Renal pelvis (tissue), 1 donor: ENCODE measurements at regions not wholly inside any gene's neighbourhood (a gene's known extent, or its start where the extent isn't known, plus 50 kb on each side); places are given as distances from the start of the nearest gene placed in this dataset.
A peak's percentile ranks its signal among the peaks of the same experiment; 100 is the strongest.

Experiments
- DNase-seq: peaks from one replicate; pipeline ENCODE4 v3.0.0-alpha.2; 2013

- no peak for DNase-seq
Observed at GRCh38 chr5:173763410-173763809, 124.7 kb upstream of the CPEB4 start.

DNA sequence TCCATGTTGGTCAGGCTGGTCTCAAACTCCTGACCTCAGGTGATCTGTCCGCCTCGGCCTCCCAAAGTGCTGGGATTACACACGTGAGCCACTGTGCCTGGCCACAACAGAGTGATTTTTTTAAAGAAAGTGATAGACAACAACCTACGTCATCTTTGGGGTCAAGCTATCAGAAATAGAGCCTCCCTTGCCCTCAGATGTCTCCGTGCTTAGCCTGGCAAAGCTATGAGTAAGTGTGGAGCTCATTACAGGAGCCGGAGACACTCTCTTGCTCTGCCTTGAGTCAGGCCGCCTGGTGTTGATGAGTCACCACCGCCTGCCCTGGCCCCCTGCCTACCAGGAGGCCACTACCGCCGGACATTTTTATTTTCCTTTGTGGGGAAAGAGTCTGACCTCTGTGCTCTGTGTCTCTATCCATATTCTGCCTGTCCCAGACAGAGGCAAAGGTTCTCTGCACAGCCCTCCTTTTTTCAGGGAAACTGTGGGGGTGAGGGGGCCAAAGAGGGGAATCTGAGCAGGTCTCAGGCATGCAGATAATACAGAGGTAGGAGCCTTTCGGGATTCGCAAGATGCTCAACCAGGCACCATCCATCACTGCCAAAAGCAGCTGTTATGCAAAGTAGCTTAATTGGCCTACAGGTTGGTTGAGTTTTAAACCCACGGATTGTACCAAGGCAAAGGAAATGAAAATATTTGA is 123.7 kb upstream of the CPEB4 start:
- DNase-seq, result no peak

DNA sequence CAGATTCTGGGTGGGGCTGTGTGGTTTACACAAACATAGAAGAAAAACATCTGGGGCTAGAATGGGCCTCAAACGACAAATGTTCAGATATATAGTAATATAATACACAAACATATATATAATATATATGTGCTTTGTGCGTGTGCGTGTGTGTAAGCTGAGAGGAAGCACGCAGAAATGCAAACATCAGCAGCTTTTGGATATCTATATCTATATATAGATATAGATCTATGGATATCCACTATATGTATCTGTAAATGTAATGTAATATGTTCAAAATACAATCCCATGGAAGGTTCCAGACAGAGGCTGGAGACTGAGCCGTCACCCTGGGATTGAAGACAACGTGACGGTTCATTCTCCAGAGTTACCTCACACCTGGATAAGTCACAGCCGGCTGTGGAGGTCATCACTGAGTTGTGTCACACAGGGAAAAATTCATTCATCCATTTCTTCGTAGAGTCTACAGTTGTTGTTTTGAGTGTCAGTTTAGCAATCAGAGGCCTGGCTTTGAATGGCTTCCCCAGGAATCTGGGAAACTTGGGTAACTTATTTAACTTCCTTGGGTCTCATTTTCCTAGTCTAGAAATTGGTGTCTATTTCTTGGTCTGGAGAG is 123.0 kb upstream of the CPEB4 start:
- no peak for DNase-seq

GRCh38 chr5:173765661-173766060 is 122.5 kb upstream of the CPEB4 start:
- no peak for DNase-seq

DNA sequence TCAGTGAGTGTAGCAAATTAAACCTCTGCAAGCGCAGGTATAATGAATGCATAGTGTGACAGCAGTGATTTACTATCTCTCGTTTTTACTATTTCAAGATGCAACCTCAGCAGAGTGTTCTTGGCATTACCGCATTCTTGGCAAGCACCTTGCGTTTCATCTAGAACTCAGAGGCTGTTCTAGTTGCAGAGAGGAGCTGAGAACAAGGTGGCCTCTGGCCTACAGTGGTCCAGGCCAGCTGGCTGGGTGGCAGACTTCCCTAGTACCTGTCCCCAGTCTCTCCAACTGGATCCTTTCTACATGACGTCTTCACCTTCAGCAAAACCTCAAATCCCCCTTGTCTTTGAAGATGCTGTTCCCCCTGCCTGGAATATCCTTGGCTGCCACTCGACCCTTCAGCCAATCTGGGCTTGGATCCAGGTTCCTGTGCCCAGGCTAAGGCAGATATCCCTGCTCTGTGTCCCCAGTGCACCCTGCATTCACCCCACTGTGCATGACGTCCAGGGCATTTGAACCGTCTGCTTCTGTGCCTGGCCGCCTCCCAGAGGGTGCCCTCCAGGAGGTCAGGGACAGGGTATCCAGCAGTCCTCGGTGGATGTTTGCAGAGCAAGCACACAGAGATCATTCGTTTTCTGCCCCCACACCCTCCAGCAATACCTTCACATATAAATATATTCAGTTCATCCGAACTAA is 120.4 kb upstream of the CPEB4 start:
- no peak for DNase-seq

- DNase-seq, result no peak
Observed at GRCh38 chr5:173768267-173768806, 119.8 kb upstream of the CPEB4 start.

GRCh38 chr5:173768891-173769290 is 119.3 kb upstream of the CPEB4 start:
- DNase-seq, result no peak

DNA sequence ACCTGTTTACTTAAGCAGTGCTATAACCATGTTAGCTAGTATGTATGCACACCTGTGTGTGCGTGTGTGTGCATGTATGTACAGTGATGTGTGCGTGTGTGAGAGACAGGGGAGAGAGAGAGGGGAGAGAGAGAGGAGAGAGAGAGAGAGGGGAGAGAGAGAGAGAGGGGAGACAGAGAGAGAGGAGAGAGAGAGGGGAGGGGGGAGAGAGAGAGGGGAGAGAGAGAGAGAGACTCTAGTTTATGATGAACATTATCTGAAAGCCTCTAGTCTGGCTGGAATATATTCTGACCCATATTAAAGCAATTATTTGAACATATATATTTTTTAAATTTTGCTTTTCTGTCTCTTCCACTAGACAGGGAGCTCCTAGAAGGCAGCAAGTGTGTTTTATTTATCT is 117.5 kb upstream of the CPEB4 start:
- no peak for DNase-seq

DNA sequence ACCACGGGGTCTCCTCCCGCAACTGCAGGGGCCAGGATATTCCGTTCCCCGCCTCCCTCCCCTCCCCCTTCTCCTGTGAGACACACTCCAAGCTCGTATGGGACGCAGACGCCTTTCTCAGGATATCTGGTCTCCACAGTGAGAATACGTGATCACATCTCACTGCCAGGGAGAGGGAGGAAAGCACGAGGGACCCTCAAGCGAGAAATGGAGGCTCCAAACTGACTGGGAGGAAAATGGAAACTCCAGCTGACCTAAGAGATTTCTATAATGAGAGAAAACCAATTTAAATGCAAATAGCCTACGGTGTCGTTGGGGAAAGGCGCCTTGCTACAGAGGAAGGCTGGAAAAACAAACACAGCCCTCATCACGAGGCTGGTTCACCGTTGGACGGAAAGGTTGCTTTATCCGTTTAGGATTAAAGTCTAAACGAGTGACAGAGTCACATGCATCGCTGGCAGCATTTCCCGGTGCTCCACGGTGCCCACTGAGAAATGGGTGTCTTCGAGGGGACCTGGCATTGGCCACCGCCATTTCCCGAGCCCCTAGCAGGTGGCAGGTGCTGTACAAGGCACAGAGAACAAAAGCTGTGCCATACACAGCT is 116.9 kb upstream of the CPEB4 start:
- peak; percentile 33 for DNase-seq

GRCh38 chr5:173771725-173772383 is 116.3 kb upstream of the CPEB4 start:
- no peak for DNase-seq

DNA sequence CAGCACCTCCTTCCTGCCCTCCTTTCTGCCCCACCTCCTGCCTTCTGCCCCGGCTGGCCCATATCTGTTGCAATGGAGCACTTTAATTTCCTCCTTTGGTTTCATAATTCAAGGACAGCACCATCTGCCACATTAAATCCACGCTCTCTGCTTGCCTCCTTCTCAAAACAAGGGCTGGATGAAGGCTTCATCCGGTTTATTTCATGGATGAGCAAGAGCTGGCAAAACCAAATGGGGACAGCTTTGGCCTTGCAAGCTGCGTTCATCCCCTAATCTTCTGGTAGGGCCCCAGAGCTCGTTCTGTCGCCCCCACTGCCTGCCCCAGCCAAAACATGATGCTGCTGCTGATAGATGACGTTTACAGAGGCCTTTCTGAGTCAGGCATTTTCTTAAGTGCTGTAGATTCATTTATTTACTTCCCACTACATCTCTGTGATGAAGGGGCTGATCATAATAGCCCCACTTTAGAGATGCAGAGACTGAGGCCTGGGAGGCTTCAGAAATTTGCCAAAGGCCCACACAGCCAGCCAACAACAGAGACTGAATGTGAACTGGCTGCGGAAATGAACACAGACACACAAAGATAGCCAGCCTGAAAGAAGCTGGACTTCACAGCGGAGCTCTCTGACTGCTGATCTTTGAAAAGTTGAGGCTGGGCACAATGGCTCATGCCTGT is 115.6 kb upstream of the CPEB4 start:
- DNase-seq, result no peak

DNA sequence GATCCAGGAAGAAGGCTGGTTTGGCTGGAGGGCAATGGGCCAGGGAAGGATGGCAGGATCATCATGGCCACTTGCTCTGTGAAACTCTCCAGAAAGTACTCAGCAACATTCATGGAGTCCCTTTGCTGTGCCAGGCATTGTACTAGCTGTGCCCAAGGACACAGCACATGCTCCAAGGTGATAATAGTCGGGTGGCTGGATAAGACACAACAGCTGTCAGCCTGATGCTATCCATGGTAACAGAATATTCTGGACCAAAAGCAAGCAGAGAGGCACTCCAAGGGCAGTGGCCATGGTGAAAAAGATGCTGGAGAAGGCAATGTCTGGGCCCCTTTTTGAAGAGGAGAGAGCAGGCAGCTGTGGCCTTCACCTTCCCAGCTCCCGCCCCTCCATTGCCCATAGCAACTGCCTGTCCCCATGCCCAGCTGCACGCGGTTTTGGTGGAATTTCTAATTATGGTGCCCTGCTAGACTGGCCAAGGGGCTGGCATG is 113.8 kb upstream of the CPEB4 start:
- no peak for DNase-seq

DNA sequence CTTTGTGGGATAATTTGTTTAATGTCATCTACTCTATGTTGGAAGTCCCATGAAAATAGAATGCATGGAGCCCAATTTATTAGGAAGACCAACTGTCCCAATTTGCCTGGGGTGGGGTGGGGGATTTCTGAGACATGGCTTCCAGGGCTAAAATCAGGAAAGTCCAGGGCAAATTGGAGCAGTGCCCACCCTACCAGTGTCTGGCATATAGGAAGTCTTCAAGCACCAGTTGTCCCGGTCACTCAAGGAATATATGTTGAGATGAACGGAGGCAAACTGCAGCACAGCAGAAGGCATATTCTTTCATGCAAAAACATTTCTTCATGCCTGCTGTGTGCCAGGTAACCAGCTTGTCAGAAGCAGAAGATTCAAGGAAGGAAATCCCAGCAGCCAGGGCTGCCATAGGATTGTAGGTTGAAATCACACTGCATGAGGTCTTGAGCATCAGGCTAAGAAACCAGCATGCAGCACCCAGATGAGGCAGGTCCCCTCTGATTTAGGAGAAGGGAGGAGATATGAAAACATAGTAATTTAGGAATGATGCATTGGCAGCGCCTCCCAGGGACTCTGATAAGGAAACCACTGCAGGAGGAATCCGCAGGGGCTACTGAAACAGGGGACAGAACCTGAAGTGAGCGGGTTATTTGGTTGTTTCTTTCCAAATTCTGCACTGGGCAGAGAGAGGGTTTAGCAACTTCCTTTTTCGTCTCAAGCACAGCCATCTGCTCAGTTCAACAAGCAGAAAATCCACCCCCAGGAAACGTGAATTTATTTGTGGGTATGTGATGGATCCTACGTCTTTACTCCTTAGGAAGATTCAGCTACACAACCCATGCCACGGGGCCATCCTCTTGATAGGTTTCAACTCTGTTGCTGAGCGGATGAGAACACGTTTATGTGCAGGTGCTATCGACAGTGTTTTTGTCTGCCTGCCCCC is 112.6 kb upstream of the CPEB4 start:
- DNase-seq, result no peak

DNA sequence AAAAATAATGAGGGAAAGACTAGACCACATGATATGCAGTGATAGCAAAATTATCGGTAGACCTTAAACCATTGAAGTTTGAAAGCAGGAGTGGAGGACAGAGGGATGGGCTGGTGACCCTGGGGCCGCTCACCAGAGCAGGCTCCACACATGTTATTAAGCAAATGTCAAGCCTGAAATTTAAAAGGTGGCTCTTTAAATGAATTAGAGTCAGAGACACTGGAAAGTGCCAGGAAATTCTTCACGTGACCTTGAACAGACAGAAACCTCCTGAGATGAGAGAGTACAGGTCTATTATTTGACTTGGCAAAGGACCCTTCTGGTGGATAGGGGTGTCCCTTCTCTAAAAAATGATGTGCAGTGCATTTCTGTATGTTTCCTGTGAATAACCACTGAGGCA is 111.0 kb upstream of the CPEB4 start:
- DNase-seq, result no peak

- DNase-seq, result no peak
Observed at GRCh38 chr5:173777674-173778073, 110.5 kb upstream of the CPEB4 start.

GRCh38 chr5:173778152-173778782 is 109.9 kb upstream of the CPEB4 start:
- no peak for DNase-seq

GRCh38 chr5:173778784-173779304 is 109.3 kb upstream of the CPEB4 start:
- no peak for DNase-seq

GRCh38 chr5:173780235-173781234 is 107.6 kb upstream of the CPEB4 start:
- DNase-seq, result no peak
